Suprapubic skin (tissue), 4 donors: ENCODE measurements at regions not wholly inside any gene's neighbourhood (a gene's known extent, or its start where the extent isn't known, plus 50 kb on each side); places are given as distances from the start of the nearest gene placed in this dataset.

ENCODE experiments used
- EP300 ChIP-seq: sonication (generic); formaldehyde crosslinking; IDR thresholded peaks from one replicate; pipeline ENCODE4 v1.6.1; 2017; ENCODE audit warnings: antibody characterized with exemption
- POLR2A ChIP-seq, 2 donors: fragments of 450-650 bp; IDR thresholded peaks; one replicate each; pipeline ENCODE4 v1.6.1; 2017; ENCODE audit warnings: antibody characterized with exemption in 2 of 2, mild to moderate bottlenecking in 2 of 2, moderate library complexity in 2 of 2
- POLR2AphosphoS5 ChIP-seq, 3 donors: sonication (generic); formaldehyde crosslinking; IDR thresholded peaks; one replicate each; pipeline ENCODE4 v1.6.1; 2017; ENCODE audit warnings: antibody characterized with exemption in 3 of 3
- TF ChIP-seq, protein P1 (sequence below), 2 donors: fragments of 200-600 bp in 1 of 2; fragments of 450-650 bp in 1 of 2; sonication (generic) in 1 of 2; IDR thresholded peaks; one replicate each; pipeline ENCODE4 v1.5.1; 2016 to 2019; ENCODE audit warnings: antibody characterized with exemption in 2 of 2, mild to moderate bottlenecking in 1 of 2, moderate library complexity in 1 of 2

DNA sequence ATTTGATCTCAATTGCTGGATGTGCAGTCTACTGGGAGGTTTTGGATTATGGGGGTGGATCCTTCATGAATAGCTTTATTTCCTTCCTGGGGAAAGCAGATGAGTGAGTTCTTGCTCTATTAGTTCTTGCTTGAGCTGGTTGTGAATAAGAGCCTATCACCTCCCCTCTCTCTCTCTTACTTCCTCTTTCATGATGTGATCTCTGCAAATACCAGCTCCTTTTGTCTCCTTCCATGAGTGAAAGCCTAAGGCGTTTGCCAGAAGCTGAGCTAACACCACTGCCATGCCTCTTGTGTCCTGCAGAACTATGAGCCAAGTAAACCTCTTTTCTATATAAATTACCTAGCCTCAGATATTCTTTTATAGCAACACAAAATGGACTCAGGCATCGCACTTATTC is 302.7 kb downstream of the CCER1 start:
- TF ChIP-seq, protein P1, sequence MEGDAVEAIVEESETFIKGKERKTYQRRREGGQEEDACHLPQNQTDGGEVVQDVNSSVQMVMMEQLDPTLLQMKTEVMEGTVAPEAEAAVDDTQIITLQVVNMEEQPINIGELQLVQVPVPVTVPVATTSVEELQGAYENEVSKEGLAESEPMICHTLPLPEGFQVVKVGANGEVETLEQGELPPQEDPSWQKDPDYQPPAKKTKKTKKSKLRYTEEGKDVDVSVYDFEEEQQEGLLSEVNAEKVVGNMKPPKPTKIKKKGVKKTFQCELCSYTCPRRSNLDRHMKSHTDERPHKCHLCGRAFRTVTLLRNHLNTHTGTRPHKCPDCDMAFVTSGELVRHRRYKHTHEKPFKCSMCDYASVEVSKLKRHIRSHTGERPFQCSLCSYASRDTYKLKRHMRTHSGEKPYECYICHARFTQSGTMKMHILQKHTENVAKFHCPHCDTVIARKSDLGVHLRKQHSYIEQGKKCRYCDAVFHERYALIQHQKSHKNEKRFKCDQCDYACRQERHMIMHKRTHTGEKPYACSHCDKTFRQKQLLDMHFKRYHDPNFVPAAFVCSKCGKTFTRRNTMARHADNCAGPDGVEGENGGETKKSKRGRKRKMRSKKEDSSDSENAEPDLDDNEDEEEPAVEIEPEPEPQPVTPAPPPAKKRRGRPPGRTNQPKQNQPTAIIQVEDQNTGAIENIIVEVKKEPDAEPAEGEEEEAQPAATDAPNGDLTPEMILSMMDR (IDR thresholded peaks at IDR 0.05) = no peak
- TF ChIP-seq POLR2AphosphoS5 (IDR thresholded peaks at IDR 0.05) (no peak), POLR2A (IDR thresholded peaks at IDR 0.05) (no peak), EP300 (no peak)
